Cardiac muscle cell (in vitro differentiated cells and primary cell): ENCODE measurements at regions not wholly inside any gene's neighbourhood (a gene's known extent, or its start where the extent isn't known, plus 50 kb on each side); places are given as distances from the start of the nearest gene placed in this dataset.

ENCODE experiments used
- DNase-seq, 2 donors: peaks; one replicate each; pipeline versions ENCODE4 v3.0.0 to v3.0.0-alpha.2; 2010 to 2017; ENCODE audit warnings: low read depth in 1 of 2, low spot score in 1 of 2
- H3K27ac ChIP-seq: fragments of 200-600 bp; sonication (generic); 2 replicates; pipeline ENCODE4 v1.5.1; 2016
- H3K27me3 ChIP-seq: fragments of 200-600 bp; sonication (generic); 2 replicates; pipeline ENCODE4 v1.6.0; 2016; ENCODE audit warnings: control low read depth
- H3K36me3 ChIP-seq: fragments of 200-600 bp; sonication (generic); 2 replicates; pipeline ENCODE4 v1.5.1; 2016; ENCODE audit warnings: control low read depth
- H3K4me1 ChIP-seq: fragments of 200-600 bp; sonication (generic); 2 replicates; pipeline ENCODE4 v1.8.1; 2017; ENCODE audit warnings: low read depth, mild to moderate bottlenecking, mixed run types
- H3K4me3 ChIP-seq: fragments of 200-600 bp; sonication (generic); 2 replicates; pipeline ENCODE4 v1.5.1; 2016; ENCODE audit warnings: mild to moderate bottlenecking
- H3K9me3 ChIP-seq: fragments of 200-600 bp; sonication (generic); 2 replicates; pipeline ENCODE4 v1.5.1; 2017; ENCODE audit warnings: low read depth, mild to moderate bottlenecking, control low read depth
- TF ChIP-seq, protein P1 (sequence below): IDR thresholded peaks from 2 replicates; pipeline ENCODE4 v1.5.1; 2012; ENCODE audit warnings: low read depth, mild to moderate bottlenecking, low read length

GRCh38 chr15:35973029-35973428 lies 427.1 kb upstream of the DPH6 start:
- H3K4me1 ChIP-seq = peaks cover 9% of the 10 kb centered on the region
- TF ChIP-seq, protein P1, sequence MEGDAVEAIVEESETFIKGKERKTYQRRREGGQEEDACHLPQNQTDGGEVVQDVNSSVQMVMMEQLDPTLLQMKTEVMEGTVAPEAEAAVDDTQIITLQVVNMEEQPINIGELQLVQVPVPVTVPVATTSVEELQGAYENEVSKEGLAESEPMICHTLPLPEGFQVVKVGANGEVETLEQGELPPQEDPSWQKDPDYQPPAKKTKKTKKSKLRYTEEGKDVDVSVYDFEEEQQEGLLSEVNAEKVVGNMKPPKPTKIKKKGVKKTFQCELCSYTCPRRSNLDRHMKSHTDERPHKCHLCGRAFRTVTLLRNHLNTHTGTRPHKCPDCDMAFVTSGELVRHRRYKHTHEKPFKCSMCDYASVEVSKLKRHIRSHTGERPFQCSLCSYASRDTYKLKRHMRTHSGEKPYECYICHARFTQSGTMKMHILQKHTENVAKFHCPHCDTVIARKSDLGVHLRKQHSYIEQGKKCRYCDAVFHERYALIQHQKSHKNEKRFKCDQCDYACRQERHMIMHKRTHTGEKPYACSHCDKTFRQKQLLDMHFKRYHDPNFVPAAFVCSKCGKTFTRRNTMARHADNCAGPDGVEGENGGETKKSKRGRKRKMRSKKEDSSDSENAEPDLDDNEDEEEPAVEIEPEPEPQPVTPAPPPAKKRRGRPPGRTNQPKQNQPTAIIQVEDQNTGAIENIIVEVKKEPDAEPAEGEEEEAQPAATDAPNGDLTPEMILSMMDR = no peak
- H3K36me3 ChIP-seq = no peaks in the 10 kb centered on the region
- DNase-seq = no peak
- no peak overlapping the region for H3K4me3 ChIP-seq
- no peaks in the 10 kb centered on the region for H3K27me3 ChIP-seq
- no peak overlapping the region for H3K27ac ChIP-seq
- no peaks in the 10 kb centered on the region for H3K9me3 ChIP-seq

- TF ChIP-seq, protein P1 = no peak
Measured at GRCh38 chr15:35974052-35974451, 428.1 kb upstream of the DPH6 start.

DNA sequence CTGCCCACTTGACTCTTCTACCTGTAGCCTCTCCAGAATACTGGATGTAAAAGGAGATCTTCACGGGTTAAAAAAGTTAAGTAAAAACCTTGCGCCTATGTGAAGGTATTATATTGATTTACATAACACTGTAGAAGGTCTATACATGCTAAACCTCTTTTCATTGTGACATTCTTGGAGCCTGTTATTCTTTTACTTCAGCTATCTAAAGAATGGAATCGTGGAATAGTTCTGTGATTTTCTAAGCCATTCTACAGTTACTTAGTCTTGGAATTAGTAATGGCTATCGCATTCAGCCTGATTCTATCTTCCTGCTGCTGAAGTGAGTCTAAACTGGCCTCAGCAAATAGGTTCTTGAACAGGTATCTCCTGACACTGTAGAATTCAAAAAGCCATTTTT lies 430.0 kb upstream of the DPH6 start:
- H3K36me3 ChIP-seq = no peaks in the 10 kb centered on the region
- no peak overlapping the region for H3K4me3 ChIP-seq
- TF ChIP-seq, protein P1 = no peak
- no peak for DNase-seq
- peaks cover 21% of the 10 kb centered on the region for H3K4me1 ChIP-seq
- no peaks in the 10 kb centered on the region for H3K27me3 ChIP-seq
- H3K27ac ChIP-seq = no peak overlapping the region
- no peaks in the 10 kb centered on the region for H3K9me3 ChIP-seq

More at GRCh38 chr15:35974052-35974451, 428.1 kb upstream of the DPH6 start:
- H3K4me3 ChIP-seq = no peak overlapping the region
- H3K27ac ChIP-seq = no peak overlapping the region
- no peaks in the 10 kb centered on the region for H3K27me3 ChIP-seq
- no peak for DNase-seq
- H3K36me3 ChIP-seq = no peaks in the 10 kb centered on the region
- no peaks in the 10 kb centered on the region for H3K9me3 ChIP-seq
- H3K4me1 ChIP-seq = peaks cover 10% of the 10 kb centered on the region

- no peaks in the 10 kb centered on the region for H3K36me3 ChIP-seq
- no peaks in the 10 kb centered on the region for H3K27me3 ChIP-seq
- no peak overlapping the region for H3K4me3 ChIP-seq
- peak in 1 of 2 donors; percentile 60 for DNase-seq
- no peaks in the 10 kb centered on the region for H3K9me3 ChIP-seq
- H3K27ac ChIP-seq = no peak overlapping the region
- TF ChIP-seq, protein P1 = no peak
- peaks cover 12% of the 10 kb centered on the region for H3K4me1 ChIP-seq
Measured at GRCh38 chr15:35979608-35980007, 433.6 kb upstream of the DPH6 start.

DNA sequence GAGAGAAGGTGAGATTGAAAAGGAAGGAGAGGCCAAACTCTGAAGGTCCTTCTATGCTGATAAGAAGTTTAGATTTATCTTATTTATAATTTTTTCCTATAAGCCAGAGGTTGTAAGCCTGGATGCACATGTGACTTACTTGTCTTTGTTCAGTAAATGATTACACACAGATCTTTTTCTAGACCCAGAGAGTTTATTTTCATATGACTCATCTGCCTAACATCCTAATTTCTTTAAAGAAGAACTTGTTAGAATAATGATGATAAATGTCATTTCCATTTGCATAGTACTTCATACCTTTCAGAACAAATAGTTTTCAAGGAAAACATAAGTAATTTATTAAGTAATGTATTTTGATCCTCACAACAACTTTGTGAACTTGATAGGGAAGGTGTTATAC lies 434.8 kb upstream of the DPH6 start:
- Histone ChIP-seq H3K4me3 (no peak overlapping the region), H3K9me3 (no peaks in the 10 kb centered on the region), H3K27ac (no peak overlapping the region), H3K4me1 (peaks cover 12% of the 10 kb centered on the region), H3K36me3 (no peaks in the 10 kb centered on the region), H3K27me3 (no peaks in the 10 kb centered on the region)
- no peak for DNase-seq
- TF ChIP-seq, protein P1 = no peak

GRCh38 chr15:35986191-35986721 lies 440.3 kb upstream of the DPH6 start:
- DNase-seq = peak in 1 of 2 donors; percentile 57
- Histone ChIP-seq H3K4me3 (no peak overlapping the region), H3K4me1 (peaks cover 8% of the 10 kb centered on the region), H3K9me3 (no peaks in the 10 kb centered on the region), H3K36me3 (no peaks in the 10 kb centered on the region), H3K27ac (no peak overlapping the region), H3K27me3 (no peaks in the 10 kb centered on the region)
- TF ChIP-seq, protein P1 = no peak
